NT2/D1 (cell line): ENCODE measurements at regions not wholly inside any gene's neighbourhood (a gene's known extent, or its start where the extent isn't known, plus 50 kb on each side); places are given as distances from the start of the nearest gene placed in this dataset.

Experiments
- DNase-seq: peaks from one replicate; pipeline ENCODE4 v3.0.0-alpha.2; 2011; ENCODE audit warnings: low read depth, low spot score
- H3K27me3 ChIP-seq: 2 replicates; pipeline ENCODE4 v1.6.0; 2011; ENCODE audit warnings: mild to moderate bottlenecking; ENCODE audit not compliant: insufficient read length, insufficient read depth
- H3K36me3 ChIP-seq: 2 replicates; pipeline ENCODE4 v1.6.1; 2011; ENCODE audit warnings: mild to moderate bottlenecking, low read length, mixed read lengths; ENCODE audit not compliant: insufficient read depth, insufficient read length
- H3K4me1 ChIP-seq: 2 replicates; pipeline ENCODE4 v1.5.1; 2011; ENCODE audit not compliant: insufficient read depth, insufficient read length
- H3K4me3 ChIP-seq: 2 replicates; pipeline ENCODE4 v1.5.1; 2011; ENCODE audit warnings: low read depth; ENCODE audit not compliant: insufficient read length
- H3K9ac ChIP-seq: 2 replicates; pipeline ENCODE4 v1.6.0; 2011; ENCODE audit warnings: low read depth; ENCODE audit not compliant: insufficient read length
- H3K9me3 ChIP-seq: 2 replicates; pipeline ENCODE4 v1.5.1; 2011; ENCODE audit warnings: mild to moderate bottlenecking, low read length; ENCODE audit not compliant: insufficient read depth
- SUZ12 ChIP-seq: IDR thresholded peaks from 2 replicates; pipeline ENCODE4 v1.6.1; 2011; ENCODE audit not compliant: insufficient read length, insufficient read depth; ENCODE audit errors: extremely low read depth
- YY1 ChIP-seq: IDR thresholded peaks from 2 replicates; pipeline ENCODE4 v1.6.1; 2011; ENCODE audit not compliant: insufficient read length, insufficient read depth
- ZNF274 ChIP-seq: IDR thresholded peaks from 2 replicates; pipeline ENCODE4 v1.6.1; 2011; ENCODE audit warnings: mild to moderate bottlenecking, low read depth, low read length

- DNase-seq: no peak
- TF ChIP-seq YY1: no peak
- no peak for TF ChIP-seq ZNF274
- no peak for TF ChIP-seq SUZ12
- no peaks in the 10 kb centered on the region for H3K9me3 ChIP-seq
- H3K4me1 ChIP-seq: no peaks in the 10 kb centered on the region
- no peak overlapping the region for H3K9ac ChIP-seq
- no peak overlapping the region for H3K4me3 ChIP-seq
- no peaks in the 10 kb centered on the region for H3K36me3 ChIP-seq
- no peaks in the 10 kb centered on the region for H3K27me3 ChIP-seq
Measured at GRCh38 chr2:94964193-94964592, 61.3 kb upstream of the MAL start.

- H3K36me3 ChIP-seq: no peaks in the 10 kb centered on the region
- H3K4me1 ChIP-seq: peaks cover 5% of the 10 kb centered on the region
- H3K9ac ChIP-seq: no peak overlapping the region
- H3K9me3 ChIP-seq: no peaks in the 10 kb centered on the region
- DNase-seq: no peak
- no peak overlapping the region for H3K4me3 ChIP-seq
- TF ChIP-seq ZNF274 (no peak), SUZ12 (no peak), YY1 (no peak)
- H3K27me3 ChIP-seq: no peaks in the 10 kb centered on the region
Measured at GRCh38 chr2:94966689-94967088, 58.8 kb upstream of the MAL start.

DNA sequence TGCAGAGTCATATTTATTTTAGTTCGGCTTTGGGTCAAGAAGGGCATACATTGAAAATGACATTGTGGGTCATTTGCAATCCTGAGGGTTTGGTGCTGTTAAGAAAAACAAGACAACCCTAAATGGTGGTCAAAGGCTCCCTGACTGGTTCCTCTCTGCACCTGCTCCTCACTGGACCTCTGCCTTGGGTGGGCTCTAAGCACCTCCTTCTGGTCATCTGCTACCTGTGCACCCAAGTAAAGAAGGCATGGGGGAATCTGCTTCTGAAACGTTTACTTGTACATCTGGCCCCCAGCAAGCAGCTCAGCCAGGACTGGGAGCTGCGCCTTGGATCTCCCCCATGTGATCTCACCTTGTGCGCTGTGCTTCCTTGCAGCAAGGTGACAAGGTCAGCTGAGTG is 55.2 kb upstream of the MAL start:
- no peak for DNase-seq
- Histone ChIP-seq H3K9ac (no peak overlapping the region), H3K36me3 (no peaks in the 10 kb centered on the region), H3K4me1 (peaks cover 8% of the 10 kb centered on the region), H3K27me3 (no peaks in the 10 kb centered on the region), H3K9me3 (no peaks in the 10 kb centered on the region), H3K4me3 (no peak overlapping the region)
- TF ChIP-seq ZNF274: no peak
- no peak for TF ChIP-seq SUZ12
- no peak for TF ChIP-seq YY1
